Activated CD4-positive, alpha-beta T cell treated with anti-CD3 and anti-CD28 coated beads, Interleukin-2, amount 50 U/mL, for 1 hour (primary cell): ENCODE measurements at regions not wholly inside any gene's neighbourhood (a gene's known extent, or its start where the extent isn't known, plus 50 kb on each side); places are given as distances from the start of the nearest gene placed in this dataset.

Experiments used
- DNase-seq: peaks from one replicate; pipeline ENCODE4 v3.0.0-alpha.2; 2020

- no peak for DNase-seq
Measured at GRCh38 chr13:79081942-79082341, 324.1 kb downstream of the RBM26 start.

GRCh38 chr13:79079351-79079839, 326.7 kb downstream of the RBM26 start:
- DNase-seq = no peak

GRCh38 chr13:79075703-79076102, 330.4 kb downstream of the RBM26 start:
- no peak for DNase-seq

GRCh38 chr13:79070343-79070974, 335.6 kb downstream of the RBM26 start:
- no peak for DNase-seq

GRCh38 chr13:79062291-79062690, 343.8 kb downstream of the RBM26 start:
- no peak for DNase-seq

GRCh38 chr13:79060216-79060615, 345.8 kb downstream of the RBM26 start:
- no peak for DNase-seq

GRCh38 chr13:79056706-79057105, 349.3 kb downstream of the RBM26 start:
- DNase-seq = no peak

- no peak for DNase-seq
Measured at GRCh38 chr13:79051472-79051871, 354.6 kb downstream of the RBM26 start.

- DNase-seq = no peak
Measured at GRCh38 chr13:79044415-79044814, 361.6 kb downstream of the RBM26 start.

GRCh38 chr13:79043208-79043607, 362.8 kb downstream of the RBM26 start:
- DNase-seq = no peak

- DNase-seq = no peak
Measured at GRCh38 chr13:79037197-79037596, 368.9 kb downstream of the RBM26 start.

- DNase-seq = no peak
Measured at GRCh38 chr13:79034341-79034740, 371.7 kb downstream of the RBM26 start.

- DNase-seq = no peak
Measured at GRCh38 chr13:79030513-79030912, 371.6 kb upstream of the OBI1 start.

- DNase-seq = no peak
Measured at GRCh38 chr13:79018166-79018565, 359.2 kb upstream of the OBI1 start.

GRCh38 chr13:79011179-79011578, 352.2 kb upstream of the OBI1 start:
- no peak for DNase-seq

GRCh38 chr13:79003989-79004898, 345.3 kb upstream of the OBI1 start:
- DNase-seq = no peak

- DNase-seq = no peak
Measured at GRCh38 chr13:78999494-78999893, 340.5 kb upstream of the OBI1 start.

- DNase-seq = no peak
Measured at GRCh38 chr13:78998630-78999315, 339.8 kb upstream of the OBI1 start.

GRCh38 chr13:78997902-78998629, 339.1 kb upstream of the OBI1 start:
- no peak for DNase-seq

- no peak for DNase-seq
Measured at GRCh38 chr13:78993792-78994191, 334.8 kb upstream of the OBI1 start.

- DNase-seq = no peak
Measured at GRCh38 chr13:78981913-78982312, 323.0 kb upstream of the OBI1 start.

- DNase-seq = no peak
Measured at GRCh38 chr13:78979349-78979748, 320.4 kb upstream of the OBI1 start.
